ENCODE measurements at regions not wholly inside any gene's neighbourhood (a gene's known extent, or its start where the extent isn't known, plus 50 kb on each side); places are given as distances from the start of the nearest gene placed in this dataset.

DNA sequence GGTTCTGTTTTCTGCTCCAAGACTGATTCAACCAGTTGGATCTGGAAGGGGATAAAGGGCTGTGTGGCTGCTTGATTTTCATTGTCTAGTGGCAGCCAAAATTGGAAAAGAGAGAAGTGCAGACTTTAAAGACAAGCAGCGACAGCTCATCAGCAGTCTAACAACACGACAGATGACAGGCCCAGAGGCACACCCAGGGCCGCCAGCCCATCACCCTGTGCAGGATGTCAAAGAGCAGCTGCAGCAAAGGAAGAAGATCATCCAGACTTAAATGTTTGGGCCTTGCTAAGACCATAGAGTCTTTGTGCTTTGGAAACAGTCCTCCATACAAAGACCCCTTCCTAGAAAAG is 421.0 kb upstream of the KLF12 start:
- ATAC-seq: no peak
- no peak for TF ChIP-seq ZNF451 (CRISPR knock-in tag; IDR thresholded peaks at IDR 0.05)
- TF ChIP-seq, protein P1, sequence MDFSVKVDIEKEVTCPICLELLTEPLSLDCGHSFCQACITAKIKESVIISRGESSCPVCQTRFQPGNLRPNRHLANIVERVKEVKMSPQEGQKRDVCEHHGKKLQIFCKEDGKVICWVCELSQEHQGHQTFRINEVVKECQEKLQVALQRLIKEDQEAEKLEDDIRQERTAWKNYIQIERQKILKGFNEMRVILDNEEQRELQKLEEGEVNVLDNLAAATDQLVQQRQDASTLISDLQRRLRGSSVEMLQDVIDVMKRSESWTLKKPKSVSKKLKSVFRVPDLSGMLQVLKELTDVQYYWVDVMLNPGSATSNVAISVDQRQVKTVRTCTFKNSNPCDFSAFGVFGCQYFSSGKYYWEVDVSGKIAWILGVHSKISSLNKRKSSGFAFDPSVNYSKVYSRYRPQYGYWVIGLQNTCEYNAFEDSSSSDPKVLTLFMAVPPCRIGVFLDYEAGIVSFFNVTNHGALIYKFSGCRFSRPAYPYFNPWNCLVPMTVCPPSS (IDR thresholded peaks at IDR 0.05): no peak
- TF ChIP-seq ZFP41 (CRISPR knock-in tag; IDR thresholded peaks at IDR 0.05; ENCODE audit: borderline replicate concordance): no peak
- no peak for TF ChIP-seq ASH2L (IDR thresholded peaks at IDR 0.05; ENCODE audit: insufficient read length, low read depth, low read length)
- TF ChIP-seq, protein P2, sequence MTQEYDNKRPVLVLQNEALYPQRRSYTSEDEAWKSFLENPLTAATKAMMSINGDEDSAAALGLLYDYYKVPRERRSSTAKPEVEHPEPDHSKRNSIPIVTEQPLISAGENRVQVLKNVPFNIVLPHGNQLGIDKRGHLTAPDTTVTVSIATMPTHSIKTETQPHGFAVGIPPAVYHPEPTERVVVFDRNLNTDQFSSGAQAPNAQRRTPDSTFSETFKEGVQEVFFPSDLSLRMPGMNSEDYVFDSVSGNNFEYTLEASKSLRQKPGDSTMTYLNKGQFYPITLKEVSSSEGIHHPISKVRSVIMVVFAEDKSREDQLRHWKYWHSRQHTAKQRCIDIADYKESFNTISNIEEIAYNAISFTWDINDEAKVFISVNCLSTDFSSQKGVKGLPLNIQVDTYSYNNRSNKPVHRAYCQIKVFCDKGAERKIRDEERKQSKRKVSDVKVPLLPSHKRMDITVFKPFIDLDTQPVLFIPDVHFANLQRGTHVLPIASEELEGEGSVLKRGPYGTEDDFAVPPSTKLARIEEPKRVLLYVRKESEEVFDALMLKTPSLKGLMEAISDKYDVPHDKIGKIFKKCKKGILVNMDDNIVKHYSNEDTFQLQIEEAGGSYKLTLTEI (CRISPR knock-in tag; conservative IDR thresholded peaks at IDR 0.05): no peak
- TF ChIP-seq, protein P3, sequence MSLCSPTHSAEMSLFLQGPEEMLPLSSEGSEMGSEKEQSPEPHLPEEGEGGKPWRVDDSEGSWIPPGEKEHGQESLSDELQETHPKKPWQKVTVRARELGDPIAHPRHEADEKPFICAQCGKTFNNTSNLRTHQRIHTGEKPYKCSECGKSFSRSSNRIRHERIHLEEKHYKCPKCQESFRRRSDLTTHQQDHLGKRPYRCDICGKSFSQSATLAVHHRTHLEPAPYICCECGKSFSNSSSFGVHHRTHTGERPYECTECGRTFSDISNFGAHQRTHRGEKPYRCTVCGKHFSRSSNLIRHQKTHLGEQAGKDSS (CRISPR knock-in tag; IDR thresholded peaks at IDR 0.05; ENCODE audit: borderline replicate concordance, low read depth): no peak
- TF ChIP-seq ZNF652 (CRISPR knock-in tag; IDR thresholded peaks at IDR 0.05; ENCODE audit: borderline replicate concordance, low read depth): no peak
- no peak for TF ChIP-seq PRPF4 (IDR thresholded peaks at IDR 0.05; ENCODE audit: low read depth, low read length, poor library complexity, severe bottlenecking)
- TF ChIP-seq, protein P4, sequence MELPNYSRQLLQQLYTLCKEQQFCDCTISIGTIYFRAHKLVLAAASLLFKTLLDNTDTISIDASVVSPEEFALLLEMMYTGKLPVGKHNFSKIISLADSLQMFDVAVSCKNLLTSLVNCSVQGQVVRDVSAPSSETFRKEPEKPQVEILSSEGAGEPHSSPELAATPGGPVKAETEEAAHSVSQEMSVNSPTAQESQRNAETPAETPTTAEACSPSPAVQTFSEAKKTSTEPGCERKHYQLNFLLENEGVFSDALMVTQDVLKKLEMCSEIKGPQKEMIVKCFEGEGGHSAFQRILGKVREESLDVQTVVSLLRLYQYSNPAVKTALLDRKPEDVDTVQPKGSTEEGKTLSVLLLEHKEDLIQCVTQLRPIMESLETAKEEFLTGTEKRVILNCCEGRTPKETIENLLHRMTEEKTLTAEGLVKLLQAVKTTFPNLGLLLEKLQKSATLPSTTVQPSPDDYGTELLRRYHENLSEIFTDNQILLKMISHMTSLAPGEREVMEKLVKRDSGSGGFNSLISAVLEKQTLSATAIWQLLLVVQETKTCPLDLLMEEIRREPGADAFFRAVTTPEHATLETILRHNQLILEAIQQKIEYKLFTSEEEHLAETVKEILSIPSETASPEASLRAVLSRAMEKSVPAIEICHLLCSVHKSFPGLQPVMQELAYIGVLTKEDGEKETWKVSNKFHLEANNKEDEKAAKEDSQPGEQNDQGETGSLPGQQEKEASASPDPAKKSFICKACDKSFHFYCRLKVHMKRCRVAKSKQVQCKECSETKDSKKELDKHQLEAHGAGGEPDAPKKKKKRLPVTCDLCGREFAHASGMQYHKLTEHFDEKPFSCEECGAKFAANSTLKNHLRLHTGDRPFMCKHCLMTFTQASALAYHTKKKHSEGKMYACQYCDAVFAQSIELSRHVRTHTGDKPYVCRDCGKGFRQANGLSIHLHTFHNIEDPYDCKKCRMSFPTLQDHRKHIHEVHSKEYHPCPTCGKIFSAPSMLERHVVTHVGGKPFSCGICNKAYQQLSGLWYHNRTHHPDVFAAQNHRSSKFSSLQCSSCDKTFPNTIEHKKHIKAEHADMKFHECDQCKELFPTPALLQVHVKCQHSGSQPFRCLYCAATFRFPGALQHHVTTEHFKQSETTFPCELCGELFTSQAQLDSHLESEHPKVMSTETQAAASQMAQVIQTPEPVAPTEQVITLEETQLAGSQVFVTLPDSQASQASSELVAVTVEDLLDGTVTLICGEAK (IDR thresholded peaks at IDR 0.05): no peak
- TF ChIP-seq, protein P4 (CRISPR knock-in tag; IDR thresholded peaks at IDR 0.05): no peak

More for the DNA sequence above, 421.0 kb upstream of the KLF12 start:
- no peak overlapping the region for H3K4me3 ChIP-seq (replicated peaks in 1 of 3; ENCODE audit: insufficient read depth in 1 of 3, low read depth in 2 of 3, low read length in 3 of 3)
- no peak overlapping the region for H3K27ac ChIP-seq (ENCODE audit: extremely low read length, insufficient read depth, low read length)
- no peaks in the 10 kb centered on the region for H4K20me1 ChIP-seq (ENCODE audit: insufficient read depth, low read length)
- POLR2A ChIA-PET: no interaction called here
- H2AFZ ChIP-seq (ENCODE audit: low read length): no peak overlapping the region
- no peak overlapping the region for H3K9ac ChIP-seq (ENCODE audit: insufficient read depth, low read depth, low read length)
- in situ Hi-C loops (cut with HindIII; ENCODE audit: extremely low pct_ligation_motif_present, low pct_unique_long_range_greater_than_20kb) (loop anchor here (25.0 kb wide), 1 partner anchor 657 kb away; no protein-coding TSS in a partner anchor), intact Hi-C loops (cut with micrococcal nuclease; ENCODE audit: unreplicated experiment) (no loop called here)
- DNase-seq (ENCODE audit: low spot score) (no peak), FAIRE-seq (no peak)
- 25% methylated on average over 3 of the region's 3 CpGs for WGBS (ENCODE audit: low lambda C conversion rate)
- no peaks in the 10 kb centered on the region for H3K4me1 ChIP-seq (ENCODE audit: insufficient read depth, low read length)
- CTCF ChIA-PET (ENCODE audit: low intra/inter-chr PET ratio, low total read pairs): no interaction called here
- H3K79me2 ChIP-seq (ENCODE audit: insufficient read depth, low read length): no peaks in the 10 kb centered on the region
- no peaks in the 10 kb centered on the region for H3K36me3 ChIP-seq (replicated peaks in 1 of 2; ENCODE audit: control insufficient read depth in 1 of 2, insufficient read depth in 2 of 2, low read length in 2 of 2)
- no peak overlapping the region for H3K4me2 ChIP-seq (ENCODE audit: low read depth, low read length)
- no peaks in the 10 kb centered on the region; a peak in 1 of 5 replicates for H3K27me3 ChIP-seq (ENCODE audit: control insufficient read depth in 1 of 2, insufficient read depth in 2 of 2, low read length in 2 of 2)
- no TSS peak for BruUV-seq (replicated peaks)
- H3K9me3 ChIP-seq (ENCODE audit: low read length): no peaks in the 10 kb centered on the region
